ENCODE measurements at regions not wholly inside any gene's neighbourhood (a gene's known extent, or its start where the extent isn't known, plus 50 kb on each side); places are given as distances from the start of the nearest gene placed in this dataset.

DNA sequence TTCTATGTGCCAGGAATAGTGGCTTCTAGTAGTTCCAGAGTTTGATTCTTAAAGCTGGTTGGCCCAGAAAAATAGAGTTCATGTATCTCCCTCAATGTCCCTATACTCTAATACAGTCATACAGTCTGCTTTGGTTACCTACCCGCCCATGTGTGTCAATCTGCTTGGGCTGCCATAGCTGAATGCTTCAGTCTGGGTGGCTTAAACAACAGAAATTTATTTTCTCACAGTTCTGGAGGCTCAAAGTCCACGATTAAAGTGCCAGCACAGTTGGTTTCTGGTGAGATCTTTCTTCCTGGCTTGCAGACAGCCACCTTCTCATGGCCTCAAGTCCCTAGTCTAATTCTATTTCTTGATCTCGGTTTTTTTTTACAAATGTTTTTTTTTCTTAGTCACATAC, 1739.0 kb downstream of the MAT2B start:
- no peak for DNase-seq

DNA sequence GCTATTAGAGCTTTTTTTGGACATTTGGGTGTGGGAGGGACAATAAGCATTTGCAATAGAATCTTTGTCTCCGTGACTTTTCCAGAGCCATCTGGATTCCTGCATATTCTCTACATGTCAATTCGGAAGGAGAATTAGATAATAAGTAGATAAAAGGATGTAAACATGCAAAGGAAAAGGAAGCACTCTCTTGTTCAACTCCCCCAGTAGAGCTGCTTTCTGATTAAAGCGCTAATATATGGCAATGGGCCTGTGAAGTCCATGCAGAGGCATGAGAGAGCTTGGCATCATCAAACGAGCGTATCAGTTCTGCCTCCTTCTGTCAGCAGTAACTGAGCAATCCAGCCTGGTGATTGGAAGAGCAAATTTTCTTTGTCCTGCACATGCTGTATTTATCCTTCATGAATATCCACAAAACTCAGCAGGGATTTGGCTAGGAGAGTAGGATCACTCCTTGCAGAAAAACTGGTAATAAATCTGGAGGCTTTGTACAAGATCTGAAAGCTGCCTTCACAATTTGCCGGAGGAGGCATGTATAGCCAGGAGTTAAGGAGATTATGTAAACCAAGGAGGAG, 1752.9 kb downstream of the MAT2B start:
- DNase-seq = no peak

DNA sequence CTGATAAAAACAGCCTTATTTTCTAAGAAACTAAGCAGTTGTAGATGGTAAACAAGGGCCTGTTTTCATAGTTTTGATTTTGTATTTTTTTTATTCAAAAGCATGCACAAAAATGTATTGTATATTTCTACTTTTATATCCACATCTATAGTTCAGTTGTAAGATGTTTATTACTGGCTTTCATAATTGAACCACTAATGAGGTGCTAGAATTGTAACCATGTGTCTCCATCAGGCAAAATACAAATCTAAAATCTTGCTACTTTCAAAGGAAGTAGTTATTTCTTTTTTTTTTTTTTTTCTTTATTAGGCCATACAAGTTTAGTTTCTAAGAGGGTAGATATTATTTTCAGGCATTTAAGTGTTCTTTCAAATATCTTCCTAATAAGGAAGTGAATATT, 1755.0 kb downstream of the MAT2B start:
- DNase-seq = no peak

DNA sequence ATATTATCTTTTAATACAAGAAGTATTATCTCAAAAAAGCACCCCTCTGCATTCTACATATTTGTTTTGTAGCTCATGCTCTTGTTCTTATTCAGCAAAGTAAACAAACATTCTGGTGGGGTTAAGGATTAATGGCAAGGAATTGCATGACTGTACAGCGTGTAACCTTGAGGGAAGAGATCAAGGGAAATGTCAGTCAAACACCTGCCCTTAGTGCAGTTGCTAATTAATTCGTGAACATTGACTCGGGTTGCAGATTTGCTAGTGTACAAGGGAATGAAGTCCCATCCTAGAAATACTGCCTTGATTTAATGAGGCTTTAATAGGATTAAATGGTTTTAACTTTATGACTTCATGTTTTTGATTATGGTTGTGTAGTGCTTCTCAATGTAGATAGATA, 1758.1 kb downstream of the MAT2B start:
- no peak for DNase-seq

DNA sequence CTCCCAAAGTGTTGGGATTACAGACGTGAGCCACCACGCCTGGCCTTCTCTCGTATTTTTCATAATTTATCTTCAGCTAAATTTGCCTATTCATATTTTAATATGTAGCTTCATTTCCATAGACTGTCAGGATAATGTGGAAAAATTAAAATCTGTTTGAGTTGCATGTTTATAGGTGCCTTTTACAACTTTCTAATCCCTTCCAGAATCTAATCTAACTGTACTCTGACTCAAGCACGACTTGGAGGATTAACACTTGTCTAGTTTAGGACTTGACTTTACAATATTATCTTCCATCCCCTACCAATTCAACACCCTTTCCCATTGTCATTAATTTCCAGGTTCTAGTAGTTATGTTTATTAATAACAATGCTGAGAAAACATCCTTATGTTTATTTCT, 1761.5 kb downstream of the MAT2B start:
- DNase-seq = no peak

DNA sequence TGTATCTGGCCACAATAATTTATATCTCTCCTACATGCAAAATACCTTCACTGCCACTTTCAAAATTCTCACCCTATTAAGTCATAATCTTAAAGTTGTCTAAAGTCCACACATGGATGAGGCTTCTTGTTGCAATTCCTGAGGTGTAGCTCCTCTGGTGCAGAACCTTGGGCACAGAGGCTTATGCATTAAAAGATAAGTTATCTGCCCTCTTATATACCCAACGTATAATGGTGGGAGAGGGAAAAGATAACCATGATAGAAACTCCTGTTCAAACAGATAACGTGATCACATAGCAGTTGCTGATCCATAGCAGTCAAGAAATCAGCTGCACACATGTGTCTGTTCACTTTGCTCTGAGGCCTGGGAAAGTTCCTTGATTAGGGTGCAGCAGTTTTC, 1767.0 kb downstream of the MAT2B start:
- DNase-seq = no peak

DNA sequence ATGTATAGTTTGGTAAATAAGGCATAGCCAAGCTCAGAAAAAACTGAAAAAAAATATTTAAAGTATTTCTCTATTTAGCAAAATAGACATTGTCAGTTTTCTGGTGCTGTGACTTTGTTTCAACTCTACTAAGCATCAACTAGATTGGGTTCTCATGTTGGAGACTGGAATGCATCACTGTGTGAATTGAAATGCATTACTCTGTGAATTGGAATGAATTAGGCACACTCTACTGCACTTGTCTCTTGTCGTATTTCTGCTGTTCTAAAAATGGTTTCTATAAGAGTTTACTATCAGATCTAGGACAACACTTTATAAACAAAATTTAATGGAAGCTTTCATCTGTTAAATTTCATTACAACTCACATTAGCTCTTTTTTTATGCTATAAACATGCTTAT, 1772.2 kb downstream of the MAT2B start:
- DNase-seq = no peak

DNA sequence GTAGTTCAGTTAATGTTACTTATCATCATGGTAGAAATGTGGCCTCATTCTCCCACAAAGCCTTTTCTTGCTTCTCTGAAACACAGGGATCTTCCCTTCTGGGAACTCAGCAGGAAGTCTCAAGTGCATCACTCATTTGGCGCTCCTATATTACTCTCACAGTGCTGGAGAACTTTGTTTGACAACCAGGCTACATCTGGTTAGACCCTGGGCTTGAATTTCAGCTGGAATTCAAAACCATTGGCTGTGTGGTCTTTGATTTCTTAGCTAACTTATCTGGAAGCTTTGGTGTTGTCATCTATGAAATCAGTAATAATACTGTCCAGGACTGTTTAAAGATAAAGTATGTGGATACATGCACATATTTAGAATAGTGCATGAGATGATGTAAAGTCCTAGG, 1777.1 kb downstream of the MAT2B start:
- no peak for DNase-seq

DNA sequence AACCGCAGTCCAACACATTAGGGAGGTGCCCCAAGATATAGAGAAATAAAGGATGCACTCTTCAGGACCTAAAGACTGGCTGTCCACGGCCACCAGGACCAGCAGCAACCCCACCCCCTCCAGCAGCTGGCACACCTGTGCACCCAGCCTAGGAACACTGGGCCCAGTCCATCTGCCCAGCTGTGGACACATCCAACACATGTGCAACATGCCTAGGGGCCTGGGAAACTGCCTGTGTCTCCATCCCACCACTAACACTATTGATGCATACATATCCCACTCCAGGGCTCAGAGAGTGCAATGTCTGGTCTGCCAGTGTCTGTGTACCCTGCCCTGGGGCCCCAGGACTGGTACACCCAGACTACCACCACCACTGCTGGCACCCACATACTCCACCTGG, 1781.3 kb downstream of the MAT2B start:
- no peak for DNase-seq

DNA sequence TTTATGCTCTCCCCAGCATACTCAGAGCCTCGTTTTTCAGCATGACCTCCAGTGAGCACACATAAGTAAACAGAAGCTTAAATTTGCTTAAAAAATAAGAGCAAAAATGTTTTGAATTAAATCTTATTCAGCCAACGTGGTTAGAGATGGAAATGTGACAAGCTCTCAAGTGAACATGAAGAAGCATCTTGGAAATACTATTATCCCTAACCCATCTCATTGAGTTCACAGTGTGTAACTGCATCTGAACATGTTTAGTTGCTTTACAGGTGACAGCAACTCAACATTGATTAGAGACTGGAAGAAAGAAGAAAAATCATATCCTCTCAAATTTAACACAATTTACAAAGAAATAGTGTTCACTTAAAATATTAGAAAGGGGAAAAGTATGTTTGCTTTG, 1785.1 kb downstream of the MAT2B start:
- no peak for DNase-seq

DNA sequence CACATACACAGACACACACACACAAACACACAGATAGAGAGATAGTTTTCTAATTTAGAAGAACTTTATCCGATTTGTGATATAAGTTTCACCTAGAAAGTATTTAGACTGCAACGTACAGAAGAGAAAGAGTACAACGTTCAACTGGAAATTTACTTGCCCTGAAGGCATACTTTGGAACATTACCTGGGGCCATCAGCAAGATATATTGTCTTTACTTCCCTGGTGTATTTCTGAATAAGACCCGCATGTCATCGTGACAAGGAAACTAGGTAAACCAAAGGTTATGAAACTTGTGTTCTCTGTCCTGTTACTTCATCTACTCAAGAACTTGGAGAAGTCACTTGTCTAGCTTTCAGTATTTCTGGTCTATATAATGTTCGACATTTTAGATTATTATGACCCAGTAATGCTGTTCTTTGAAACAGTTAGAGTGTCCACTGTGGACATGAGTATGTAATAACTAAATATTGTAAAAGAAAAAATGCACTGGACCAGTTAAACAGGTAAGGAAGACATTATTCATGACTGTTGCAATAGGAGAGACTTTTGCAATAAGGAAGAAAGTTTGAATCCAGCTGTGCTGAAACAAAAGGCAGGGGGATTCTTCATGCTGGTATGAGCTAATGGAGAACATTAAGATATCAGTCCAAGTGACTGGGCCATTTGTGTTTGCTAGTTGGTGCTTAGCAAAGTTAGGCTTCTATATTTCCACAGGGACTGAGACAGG, 1791.1 kb downstream of the MAT2B start:
- DNase-seq = no peak

DNA sequence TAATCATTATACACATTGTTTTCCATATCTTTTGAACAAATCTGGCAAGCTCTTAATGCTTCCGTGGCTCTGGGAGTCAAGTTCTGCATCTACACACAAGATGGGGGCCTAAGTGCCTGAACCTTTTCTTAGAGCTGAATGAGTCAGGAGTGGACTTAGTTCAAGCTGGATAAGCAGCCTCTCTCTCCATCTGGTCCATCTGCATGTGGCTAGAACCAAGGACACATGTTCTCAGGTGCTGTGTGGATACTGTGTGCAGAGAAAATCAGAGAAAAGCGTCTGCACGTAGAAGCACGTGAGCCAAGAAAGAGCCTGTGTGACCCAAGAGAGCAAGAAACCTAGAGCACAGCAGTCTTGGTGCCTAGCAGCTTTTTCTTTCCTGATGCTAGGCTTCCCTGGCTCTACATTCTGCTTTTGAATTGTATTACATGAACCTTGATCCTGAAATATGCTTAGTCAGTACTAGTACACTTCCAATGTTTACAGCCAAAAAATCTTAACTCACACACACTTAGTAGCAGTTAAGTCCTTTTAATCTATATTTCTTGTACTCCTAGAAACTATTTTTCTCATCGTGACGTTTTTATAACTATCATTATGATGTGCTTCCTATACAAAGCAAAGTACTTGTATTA, 1798.9 kb downstream of the MAT2B start:
- DNase-seq = no peak

DNA sequence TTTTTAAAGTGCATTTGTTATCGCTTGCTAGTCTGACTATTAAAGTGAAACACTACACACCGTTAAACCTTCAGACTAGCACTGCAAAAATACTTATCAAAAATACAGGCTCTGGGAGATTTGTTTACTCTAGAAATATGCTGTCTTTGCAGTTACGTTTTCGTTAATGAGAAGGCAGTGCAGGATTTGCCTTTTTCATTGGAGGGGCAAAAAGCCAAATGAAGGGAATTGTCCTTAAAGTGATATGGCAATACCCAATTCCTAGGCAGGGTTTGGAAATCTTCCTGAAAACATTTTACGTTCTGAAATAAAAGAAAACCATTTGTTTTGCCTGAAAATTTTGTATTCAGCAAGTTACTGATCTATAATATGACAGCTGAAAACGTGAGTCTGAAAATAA, 1800.2 kb downstream of the MAT2B start:
- DNase-seq = no peak

DNA sequence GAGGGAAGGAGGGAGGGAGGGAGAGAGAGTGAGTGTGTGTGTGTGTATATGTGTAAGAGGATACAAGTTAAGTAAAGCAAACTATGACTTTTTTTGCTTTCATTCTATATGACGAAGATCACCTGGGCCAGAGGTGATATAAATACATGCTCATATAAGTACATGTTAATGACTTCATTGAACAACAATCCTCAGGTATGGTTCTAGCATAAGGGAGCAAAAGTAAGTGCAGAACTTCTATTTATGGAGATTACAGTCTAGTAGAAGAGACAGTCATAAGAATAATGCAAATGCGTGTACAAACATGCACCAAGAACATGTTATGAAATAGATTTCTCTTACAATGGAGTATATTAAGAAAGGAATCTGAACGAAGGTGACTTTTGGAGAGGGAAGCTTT, 1804.0 kb downstream of the MAT2B start:
- no peak for DNase-seq

DNA sequence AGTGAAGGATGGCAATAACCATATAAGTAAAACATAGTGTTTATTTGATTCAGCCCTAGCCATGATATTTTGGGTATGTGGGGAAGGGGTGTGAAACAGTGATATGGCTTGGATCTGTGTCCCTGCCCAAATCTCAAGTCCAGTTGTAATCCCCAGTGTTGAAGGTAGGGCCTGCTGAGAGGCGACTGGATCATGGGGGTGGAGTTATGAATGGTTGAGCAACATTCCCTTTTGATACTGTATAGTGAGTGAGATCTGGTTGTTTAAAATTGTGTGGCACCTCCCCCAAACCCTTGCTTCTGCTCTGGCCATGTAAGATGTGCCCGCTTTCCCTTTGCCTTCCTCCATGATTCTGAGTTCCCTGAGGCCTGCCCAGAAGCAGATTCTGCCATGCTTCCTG, 1804.6 kb downstream of the MAT2B start:
- DNase-seq = no peak

DNA sequence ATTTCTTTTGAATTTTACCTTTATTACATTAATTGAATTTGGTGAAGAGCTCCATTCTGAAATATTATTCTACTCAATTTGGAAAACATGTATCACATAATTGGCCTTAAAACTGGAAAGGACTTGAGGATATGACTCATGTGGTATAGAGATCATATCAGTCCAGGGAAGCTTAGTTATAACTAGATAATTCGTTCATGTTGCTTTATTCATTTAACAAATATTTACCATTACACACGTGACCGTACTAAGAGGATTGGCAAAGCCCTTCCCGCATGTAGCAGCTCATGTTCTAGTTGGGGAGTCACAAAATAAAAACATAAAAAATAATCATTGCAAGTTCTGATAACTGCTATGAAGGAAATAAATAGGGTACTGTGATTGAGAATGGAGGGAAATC, 1816.5 kb downstream of the MAT2B start:
- no peak for DNase-seq

DNA sequence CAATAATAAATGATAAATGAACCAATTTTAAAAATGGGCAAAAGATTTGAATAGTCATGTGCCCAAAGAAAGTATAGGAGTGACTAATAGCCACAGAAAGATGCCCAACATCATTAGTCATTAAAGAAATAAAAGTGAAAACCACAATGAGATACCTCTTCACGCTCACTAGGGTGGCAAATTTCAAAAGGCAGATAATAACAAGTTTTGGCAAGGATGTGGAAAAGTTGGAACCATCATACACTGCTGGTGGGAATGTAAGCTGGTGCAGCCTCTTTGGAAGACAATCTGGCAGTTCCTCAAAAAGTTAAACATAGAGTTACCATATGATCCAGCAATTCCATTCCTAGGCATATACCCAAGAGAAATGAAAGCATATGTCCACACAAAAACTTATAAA, 1819.8 kb downstream of the MAT2B start:
- no peak for DNase-seq

DNA sequence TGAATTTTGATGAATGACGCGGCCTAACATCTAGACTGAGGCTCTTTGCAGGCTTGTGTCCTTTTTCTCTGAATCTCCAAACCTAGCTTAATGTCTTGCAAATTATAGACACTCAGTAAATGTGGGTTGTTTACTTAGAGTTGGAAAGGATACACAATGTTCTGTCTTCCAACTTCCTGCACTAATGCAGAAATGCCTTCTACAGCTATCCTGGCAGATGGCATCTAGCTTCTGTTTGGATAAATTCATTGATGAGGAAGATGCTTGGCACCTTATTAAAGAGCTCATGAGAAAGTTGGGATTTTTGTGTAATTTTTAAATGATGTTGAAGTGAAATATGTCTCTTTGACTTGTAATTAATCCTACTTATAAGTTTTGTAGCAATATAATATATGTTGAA, 1822.2 kb downstream of the MAT2B start:
- no peak for DNase-seq

DNA sequence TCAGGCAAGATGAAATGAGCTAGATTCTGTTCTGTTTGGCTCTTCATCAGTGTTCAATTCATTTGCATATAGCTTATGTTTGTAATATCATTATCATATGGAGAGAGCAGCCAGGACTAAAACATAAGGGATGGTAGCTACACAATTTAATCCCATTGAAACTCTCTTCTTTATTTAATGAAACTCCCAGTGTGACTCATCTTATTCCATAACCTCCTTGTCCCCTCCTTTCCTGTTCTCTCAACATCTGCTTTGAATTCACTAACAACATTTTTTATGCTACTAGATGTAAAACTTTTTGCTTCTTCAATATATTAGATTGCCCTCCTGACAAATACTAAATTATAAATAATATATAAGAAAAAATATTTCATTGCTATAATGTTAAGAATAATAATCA, 1823.4 kb downstream of the MAT2B start:
- no peak for DNase-seq

DNA sequence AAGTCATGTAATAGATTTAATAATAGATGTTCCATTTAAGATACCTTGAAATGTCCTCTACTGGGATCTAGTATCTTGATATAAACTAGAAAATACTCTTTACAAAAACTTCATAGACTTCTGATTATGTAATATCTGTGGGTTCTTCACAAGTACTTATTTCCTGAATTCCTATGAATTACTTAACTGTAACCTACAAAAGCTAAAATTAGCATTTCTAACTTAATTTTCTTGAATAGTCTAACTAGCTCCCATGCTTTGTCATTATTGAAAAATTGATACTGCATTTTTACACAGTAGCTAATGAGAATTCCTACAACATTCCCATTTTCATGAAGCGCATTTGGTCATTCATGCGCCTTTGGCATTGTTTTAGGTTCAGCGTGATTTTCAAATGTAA, 1828.2 kb downstream of the MAT2B start:
- DNase-seq = no peak

DNA sequence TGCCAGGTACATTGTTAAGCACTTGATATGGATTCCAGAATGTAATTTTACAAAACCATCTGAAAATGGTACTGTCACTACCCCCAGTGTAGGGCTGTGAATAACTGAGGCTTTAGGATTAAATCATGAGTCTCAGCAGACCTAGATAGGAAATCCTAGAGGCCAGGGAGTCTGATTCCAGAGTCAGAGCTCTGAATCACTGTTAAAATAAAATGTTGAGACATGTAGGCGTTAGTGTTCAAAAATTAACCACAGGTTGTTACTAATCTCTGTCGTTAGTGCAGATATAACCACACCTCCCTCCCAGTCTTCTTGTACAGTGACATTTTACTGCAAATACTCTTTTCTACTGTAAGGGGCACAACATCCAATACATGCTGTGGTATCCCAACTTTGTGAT, 1828.8 kb downstream of the MAT2B start:
- DNase-seq = no peak

DNA sequence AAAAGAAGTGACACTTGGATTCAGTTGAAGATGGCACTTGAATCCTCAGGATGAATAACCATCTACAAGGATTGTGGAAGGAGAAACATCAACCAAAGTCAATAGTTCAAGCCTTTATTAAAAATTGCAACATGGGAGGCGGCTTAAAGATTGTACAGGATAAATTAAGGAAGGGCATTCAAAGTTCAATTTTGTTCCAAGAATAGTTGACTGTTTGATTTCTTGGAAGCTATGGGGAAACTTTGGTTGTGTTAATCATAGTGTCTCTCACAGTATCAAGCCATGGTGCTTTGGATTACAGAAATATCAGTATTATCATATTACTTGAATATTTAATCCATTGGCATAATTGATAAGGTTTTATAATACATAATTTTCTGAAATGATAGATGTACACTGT, 1844.3 kb downstream of the MAT2B start:
- DNase-seq = no peak

DNA sequence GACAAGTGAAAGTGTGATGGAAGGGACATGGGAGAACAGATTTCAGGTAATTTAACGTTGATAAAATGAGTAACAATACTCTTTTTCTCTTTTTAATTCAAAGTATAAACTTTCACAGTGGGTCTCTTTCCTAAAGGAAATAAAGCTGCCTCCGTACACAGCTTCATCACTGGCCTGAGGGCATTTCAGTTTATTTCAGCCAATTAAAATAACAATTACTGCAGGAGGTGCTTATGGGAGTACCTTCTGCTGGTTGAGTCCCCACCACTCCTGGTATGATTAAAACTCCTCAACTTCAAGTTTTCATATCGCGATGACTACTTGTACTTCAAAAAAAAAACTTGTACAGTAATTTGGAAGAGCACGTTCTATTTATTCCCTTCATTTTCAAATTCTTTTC, 1845.9 kb downstream of the MAT2B start:
- no peak for DNase-seq

DNA sequence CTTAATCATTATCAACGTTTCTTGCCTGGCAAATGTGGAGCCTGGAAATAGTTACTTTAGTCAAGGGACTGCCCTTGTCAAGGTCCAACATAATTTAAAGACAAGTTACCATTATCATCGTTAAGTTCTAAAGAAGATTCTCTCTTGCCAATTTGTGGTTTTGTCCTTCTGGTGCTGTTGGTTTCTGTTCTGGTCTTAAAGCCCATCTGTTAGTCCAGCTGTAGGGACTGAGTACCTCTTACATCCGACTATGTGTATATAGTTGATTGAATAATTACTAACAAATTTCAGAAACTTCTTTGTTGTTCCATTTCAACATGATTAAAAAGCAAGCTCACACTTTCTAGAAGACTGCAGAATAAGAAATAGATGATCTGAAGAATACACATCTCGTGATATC, 1854.9 kb downstream of the MAT2B start:
- DNase-seq = no peak

Data from 8988T (cell line).